HFF-Myc (cell line): ENCODE measurements at regions not wholly inside any gene's neighbourhood (a gene's known extent, or its start where the extent isn't known, plus 50 kb on each side); places are given as distances from the start of the nearest gene placed in this dataset.

Source experiments
- DNase-seq: peaks from one replicate; pipeline ENCODE4 v3.0.0-alpha.2; 2011; ENCODE audit warnings: low read depth; ENCODE audit errors: extremely low read depth
- H3K4me3 ChIP-seq: replicated peaks from 2 replicates; pipeline ENCODE4 v1.5.1; 2011; ENCODE audit warnings: low read depth, mild to moderate bottlenecking, control low read depth, low read length
- TF ChIP-seq, protein P1 (sequence below): IDR thresholded peaks from 2 replicates; pipeline ENCODE4 v1.5.1; 2012; ENCODE audit warnings: mild to moderate bottlenecking, low read depth, low read length, control low read depth; ENCODE audit errors: missing control alignments

DNA sequence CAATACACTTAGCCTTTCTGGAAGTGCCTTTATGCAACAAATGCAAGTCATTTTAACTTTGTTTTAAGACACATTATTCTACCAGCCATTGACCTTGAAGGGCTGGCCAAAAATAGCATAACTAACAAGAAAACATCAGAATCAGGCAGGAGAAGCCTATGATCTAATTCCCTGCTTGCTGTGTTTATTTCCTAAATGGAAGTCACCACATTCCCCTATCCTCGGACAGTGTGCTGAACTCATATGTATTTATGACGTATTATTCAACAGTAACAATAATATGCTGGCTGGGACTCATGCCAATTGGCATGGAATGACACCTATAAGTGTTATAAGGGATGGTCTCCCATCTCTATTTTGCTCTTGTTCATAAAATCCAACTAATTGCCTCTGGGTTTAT is 140.7 kb downstream of the MAP3K7 start:
- TF ChIP-seq, protein P1, sequence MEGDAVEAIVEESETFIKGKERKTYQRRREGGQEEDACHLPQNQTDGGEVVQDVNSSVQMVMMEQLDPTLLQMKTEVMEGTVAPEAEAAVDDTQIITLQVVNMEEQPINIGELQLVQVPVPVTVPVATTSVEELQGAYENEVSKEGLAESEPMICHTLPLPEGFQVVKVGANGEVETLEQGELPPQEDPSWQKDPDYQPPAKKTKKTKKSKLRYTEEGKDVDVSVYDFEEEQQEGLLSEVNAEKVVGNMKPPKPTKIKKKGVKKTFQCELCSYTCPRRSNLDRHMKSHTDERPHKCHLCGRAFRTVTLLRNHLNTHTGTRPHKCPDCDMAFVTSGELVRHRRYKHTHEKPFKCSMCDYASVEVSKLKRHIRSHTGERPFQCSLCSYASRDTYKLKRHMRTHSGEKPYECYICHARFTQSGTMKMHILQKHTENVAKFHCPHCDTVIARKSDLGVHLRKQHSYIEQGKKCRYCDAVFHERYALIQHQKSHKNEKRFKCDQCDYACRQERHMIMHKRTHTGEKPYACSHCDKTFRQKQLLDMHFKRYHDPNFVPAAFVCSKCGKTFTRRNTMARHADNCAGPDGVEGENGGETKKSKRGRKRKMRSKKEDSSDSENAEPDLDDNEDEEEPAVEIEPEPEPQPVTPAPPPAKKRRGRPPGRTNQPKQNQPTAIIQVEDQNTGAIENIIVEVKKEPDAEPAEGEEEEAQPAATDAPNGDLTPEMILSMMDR: no peak
- DNase-seq: no peak
- no peak overlapping the region for H3K4me3 ChIP-seq

DNA sequence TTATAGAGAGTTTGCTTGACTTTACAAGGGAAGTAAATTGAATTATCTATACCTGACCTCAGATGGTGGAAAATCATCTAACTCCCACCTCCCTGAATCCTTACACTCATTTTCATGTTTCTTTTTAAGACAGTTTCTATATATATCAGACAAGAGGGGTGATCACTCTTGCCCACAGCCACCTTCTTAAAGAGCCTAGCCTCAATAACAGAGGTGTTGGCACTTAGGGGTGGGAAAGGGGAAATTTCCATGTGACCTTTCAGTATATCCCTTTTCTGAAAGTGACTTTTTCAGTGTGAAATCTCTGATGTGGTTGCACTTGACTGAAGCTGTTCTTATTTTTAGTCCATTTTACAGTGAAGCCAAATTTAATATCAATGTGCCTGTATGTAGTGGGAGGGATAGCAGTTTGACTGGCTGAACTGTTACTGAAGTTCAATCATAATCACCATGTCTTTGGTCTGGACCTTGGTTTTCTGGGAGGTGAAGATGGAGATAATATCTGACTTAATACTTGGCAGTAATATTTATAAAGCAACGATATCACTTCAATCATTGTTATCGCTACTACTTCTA is 141.3 kb downstream of the MAP3K7 start:
- DNase-seq: no peak
- TF ChIP-seq, protein P1: no peak
- H3K4me3 ChIP-seq: no peak overlapping the region

DNA sequence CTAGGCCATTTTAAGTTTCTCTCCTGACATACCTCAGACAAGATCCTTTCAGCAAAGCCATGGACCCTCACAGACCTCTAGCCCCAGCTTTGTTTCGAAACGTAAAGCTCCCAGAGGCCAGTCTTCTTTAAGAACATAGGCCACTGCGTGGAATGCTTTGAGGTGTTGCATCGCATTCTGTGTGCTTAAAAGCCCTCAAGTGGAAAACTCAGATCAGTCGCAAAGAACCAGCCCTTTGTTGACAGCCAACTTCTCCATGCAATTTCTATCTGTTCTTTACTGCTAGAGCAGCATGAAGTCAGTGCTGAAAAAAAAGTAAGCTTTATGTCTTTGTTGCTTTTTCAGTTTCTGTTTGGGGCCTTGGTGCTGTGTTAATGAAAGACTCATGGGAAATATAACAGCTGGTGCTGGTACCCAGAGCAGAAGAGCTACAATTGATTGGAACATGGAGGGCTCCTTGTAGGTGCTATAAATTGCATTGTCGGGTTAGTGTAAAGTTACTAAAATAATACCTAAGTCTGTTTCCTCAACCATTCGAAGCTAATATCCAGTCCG is 142.6 kb downstream of the MAP3K7 start:
- H3K4me3 ChIP-seq: no peak overlapping the region
- no peak for DNase-seq
- TF ChIP-seq, protein P1: no peak

DNA sequence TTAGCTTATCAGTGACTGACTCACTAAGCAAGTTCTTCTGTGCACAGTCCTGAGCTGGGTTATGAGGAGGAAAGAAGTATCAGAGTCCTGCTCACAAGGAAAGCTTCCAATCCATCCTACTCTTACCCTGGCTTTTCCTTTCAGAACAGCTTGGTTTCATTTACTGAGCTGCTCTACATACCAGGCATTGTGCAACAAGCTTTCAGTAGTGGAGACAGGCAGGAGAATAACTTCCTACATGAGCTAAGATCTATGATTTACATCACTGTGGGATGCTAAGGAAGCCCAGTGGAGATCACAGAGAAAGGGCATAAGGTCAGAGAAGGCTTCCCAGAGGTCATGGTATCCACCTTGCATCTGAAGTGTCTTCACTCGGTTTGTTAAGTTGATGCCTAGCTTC is 144.5 kb downstream of the MAP3K7 start:
- no peak overlapping the region for H3K4me3 ChIP-seq
- TF ChIP-seq, protein P1: no peak
- DNase-seq: no peak

DNA sequence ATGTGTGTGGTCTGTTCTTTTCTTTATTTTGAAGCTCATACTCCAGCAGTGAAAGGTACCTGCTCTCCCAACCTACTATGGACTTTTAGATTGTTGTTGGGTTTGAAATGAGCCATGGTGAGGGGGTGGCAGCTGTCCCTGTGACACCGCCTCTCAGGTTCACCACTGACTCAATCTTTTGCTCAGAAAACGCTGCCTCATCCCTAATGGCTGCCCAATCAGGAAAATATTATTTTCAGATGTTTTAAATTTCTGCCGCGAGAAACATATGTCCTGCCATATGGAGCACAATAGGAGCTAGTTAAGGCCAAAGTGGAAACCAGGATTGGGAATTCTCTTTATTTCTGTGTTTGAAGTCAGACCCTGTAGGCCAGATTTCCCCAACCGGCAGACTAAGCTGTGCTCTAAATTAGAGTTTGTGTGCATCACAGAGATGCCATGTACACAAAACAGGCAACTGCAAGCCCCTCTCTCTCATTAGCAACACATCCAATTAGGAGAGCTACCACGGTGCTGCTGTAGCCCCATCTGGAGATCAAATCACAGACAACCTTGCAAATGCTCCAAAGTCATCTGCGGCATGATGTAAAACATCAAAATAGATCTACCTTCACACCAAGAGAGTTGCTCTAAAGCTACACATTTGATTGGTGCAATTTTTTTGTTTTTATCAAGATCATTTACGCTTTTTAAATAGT is 144.1 kb upstream of the BACH2 start:
- H3K4me3 ChIP-seq: no peak overlapping the region
- DNase-seq: no peak
- TF ChIP-seq, protein P1: no peak

DNA sequence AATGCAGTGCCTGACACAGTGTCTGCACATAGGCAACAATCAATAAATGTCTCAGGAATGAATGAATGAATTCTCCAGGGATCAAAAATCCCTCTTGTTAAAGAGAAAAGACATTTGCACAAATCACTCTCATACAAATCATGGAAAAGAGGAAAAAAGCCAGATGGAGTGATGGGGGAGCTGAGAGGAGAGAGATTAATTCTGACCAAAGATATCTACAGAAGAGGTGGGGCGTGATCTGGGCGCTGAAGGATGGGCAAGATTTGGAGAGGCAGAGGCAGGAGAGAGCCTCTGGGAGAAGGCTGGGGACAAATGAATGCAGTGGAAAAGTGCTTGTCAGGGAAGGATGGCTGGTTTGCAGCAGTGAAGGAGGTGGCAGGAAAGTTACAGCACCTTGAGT is 142.9 kb upstream of the BACH2 start:
- no peak for DNase-seq
- no peak overlapping the region for H3K4me3 ChIP-seq
- TF ChIP-seq, protein P1: no peak
